ENCODE measurements at regions not wholly inside any gene's neighbourhood (a gene's known extent, or its start where the extent isn't known, plus 50 kb on each side); places are given as distances from the start of the nearest gene placed in this dataset.
"Not testable (repeated sequence)": the region's sequence is repeated elsewhere in the genome, so short reads cannot be mapped to it uniquely, and the experiment has no call there.

DNA sequence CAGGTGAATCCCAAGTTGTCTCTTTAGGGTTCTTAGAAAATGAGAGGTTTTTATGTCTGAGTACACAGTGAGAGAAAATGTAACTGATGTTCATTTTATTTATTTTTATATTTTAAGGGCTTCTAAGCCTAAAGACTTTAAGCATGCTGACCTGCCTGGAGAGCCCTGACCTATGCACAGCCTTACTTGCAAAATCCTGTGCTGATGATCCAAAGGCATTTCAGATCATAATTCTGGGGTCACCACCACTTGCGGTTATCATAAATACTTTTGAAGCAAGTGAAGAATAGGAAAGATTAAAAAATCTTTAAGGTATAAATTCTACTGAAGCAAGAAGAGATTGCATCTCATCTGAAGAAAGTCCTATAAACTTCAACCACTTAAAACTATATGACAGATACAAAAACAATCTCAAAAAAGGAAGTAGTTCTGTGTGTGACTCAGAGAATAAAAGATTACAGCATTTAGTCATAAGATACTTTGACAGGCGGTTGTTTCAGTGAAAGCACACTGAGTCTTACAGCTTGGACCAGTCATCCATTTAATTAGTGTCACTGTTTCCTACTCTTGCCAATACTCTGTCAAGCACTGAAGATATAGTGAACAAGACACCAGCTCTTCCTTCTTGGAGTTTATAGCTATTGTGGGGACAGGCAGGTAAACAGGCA, 245.2 kb upstream of the DIPK2B start:
- DNase-seq = no peak

DNA sequence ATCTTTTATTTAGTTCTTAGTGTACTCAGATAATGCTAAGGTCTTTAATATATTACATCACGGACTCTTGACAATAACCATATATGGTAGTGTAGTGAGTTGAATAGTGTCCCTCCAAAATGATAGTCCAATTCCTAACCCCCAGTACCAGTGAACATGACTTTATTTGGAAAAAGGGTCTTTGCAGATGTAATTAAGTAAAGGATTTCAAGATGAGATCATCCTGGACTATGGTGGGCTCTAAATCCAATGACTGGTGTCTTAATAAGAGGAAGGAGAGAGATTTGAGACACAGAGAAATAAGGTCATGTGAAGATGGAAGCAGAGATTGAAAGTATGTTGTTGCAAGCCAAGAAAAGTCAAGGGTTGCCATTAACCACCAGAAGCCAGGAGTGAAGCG, 236.5 kb upstream of the DIPK2B start:
- DNase-seq = no peak

DNA sequence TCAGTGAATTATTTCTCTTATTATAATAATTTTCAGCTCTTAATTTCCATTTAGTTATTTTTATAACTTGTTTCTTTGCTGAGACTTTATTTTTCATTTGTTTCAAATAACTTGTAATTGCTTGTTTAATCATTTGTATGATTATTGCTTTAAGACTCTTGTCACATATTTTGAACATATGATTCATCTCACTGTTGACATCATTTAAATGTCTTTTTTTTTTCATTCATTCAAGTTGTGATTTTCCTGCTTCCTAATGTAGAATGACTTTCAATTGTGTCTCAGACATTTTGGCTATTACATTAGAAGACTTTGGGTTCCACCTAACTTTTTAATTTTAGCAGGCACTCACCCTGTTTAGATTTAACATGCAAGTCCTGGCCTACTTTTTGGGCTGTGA, 234.8 kb upstream of the DIPK2B start:
- DNase-seq = no peak

DNA sequence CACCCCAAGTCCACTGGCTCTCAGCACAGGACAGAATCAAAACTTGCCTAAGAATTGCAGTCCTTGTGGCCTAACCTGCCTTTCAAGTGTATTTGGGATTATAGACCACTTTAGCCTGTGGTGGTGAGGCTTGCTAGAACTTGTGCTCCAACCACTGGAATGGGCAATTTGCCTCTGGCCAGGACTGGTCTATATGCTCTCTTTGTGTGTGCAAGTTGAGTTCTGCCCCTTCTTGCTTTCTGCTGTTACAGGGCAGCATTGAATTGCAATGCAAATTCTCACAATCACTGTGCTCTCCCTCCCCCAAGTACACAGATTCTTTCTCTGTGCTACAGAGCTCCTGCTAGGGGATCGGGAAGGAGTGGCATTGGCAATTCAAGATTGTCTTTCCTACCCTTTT, 233.6 kb upstream of the DIPK2B start:
- no peak for DNase-seq

DNA sequence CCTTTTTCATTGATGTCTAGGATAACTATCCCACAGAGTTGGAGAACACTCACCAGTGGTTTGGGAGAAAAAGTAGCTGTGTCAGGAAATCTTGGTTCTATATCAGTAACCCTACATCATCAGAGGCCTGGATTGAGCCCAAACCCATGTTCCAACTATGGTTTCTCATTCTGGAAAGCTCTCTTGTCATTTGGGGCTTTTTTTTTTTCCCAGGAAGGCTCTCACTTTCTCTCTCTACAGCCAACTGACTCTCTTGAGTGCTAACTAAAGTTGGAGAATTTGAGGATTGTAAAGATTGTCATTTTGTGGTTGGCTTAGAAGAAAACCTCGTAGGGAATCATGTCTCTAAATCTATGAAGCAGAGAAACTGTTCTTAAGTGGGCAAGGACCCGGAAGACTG, 228.2 kb upstream of the DIPK2B start:
- DNase-seq = no peak

DNA sequence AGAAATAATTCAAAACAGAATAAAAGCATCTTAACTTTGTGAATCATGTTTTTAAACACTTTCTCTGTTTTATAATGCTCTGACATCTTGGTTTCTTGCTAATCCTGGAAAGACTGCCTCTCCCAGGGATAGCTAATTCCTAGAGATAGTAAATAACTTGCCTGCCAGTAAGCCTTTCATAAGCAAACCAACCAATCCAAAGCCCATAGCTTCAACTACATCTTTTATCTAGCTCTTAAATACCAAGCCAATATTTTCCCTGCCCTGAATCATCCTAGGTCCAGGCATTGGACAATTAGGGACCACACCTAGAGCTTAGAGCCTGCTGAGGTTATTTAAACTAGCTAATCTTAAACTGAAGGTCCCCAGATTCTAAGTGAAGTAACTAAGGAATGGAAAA, 223.7 kb upstream of the DIPK2B start:
- no peak for DNase-seq

DNA sequence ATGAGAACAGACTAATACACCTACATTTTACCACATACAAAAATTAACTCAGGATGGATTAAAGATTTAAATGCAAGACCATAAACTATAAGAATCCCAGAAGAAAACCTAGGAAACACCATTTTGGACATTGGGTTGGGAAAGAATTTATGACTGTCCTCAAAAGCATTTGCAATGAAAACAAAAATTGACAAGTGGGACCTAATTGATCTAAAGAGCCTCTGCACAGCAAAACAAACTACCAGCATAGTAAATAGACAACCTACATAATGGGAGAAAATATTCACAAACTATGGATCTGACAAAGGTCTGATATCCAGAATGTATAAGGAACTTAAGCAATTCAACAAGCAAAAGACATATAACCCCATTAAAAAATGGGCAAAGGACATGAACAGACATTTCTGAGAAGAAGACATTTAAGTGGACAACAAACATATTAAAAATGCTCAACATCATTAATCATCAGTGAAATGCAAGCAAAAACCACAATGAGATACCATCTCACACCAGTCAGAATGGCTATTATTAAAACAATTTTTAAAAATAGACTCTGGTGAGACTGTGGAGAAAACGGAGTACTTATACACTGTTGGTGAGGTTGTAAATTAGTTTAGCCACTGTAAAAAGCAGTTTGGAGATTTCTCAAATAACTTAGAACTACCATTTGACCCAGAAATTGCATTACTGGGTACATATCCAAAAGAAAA, 221.7 kb upstream of the DIPK2B start:
- DNase-seq = no peak

DNA sequence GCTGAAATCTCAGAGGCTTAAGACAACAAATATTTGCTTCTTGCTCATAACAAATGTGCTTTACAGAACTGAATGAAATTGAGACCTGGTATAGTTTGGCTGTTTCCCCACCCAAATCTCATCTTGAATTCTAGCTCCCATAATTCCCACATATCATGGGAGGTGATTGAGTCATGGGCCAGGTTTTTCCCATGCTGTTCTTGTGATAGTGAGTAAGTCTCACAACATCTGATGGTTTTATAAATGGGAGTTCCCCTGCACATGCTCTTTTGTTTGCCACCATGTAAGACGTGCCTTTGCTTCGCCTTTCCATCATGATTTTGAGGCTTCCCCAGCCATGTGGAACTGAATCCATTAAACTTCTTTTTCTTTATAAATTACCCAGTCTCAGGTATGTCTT, 221.1 kb upstream of the DIPK2B start:
- no peak for DNase-seq

DNA sequence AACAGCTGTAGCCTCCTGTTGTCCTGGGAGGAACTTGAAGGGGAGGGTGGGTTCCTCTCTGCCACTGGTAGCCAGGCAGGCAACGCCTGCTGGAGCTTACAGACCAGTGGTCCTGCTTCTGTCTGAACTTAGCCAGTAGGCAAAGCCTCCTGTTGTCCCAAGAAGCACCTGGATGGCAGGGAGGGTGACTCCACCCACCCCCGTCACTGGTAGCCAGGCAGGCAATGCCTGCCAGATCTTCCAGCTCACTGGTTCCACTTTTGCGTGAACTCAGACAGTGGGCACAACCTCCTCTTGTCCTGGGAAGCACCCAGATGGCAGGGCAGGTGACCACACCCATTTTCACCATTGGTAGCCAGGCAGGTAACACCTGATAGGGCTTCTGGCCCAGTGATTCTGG, 203.5 kb upstream of the DIPK2B start:
- DNase-seq = no peak

DNA sequence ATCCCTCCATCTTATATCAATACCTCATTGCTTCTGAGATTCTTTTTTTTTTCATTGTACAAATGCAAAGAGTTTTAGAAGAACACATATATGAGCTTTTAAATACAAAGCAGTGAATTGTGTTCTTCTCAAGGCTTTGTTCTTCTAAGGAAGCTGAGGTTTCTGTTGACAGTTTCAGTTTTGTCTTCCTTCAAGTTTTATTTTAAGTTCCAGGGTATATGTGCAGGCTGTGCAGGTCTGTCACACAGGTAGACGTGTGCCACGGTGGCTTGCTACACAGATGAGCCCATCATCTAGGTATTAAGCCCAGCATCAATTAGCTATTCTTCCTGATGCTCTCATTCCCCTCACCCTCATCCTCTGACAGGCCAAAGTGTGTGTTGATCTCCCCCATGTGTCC, 201.2 kb upstream of the DIPK2B start:
- DNase-seq = no peak

DNA sequence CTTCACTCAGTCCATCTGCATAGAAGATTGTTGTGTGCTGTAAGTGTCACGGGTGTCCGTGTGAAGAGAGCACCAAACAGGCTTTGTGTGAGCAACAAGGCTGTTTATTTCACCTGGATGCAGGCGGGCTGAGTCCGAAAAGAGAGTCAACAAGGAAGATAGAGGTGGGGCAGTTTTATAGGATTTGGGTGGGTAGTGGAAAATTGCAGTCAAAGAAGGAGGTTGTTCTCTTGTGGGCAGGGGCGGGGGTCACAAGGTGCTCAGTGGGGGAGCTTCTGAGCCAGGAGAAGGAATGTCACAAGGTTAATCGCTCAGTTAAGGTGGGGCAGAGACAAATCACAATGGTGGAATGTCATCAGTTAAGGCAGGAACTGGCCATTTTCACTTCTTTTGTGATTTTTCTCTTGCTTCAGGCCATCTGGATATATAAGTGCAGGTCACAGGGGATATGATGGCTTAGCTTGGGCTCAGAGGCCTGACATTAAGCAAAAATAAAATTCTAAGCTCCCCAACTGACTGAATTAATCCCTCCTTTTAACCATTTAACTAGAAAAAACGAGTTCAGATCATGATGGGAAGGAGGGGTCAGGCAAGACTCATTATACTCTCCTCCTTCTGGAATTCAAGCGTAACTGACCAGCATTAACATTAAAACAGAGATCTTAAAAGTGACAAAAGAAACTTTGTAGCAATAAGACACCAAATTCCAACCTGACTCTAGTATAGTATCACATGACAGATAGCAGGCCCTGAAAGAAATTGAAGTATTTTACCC, 200.5 kb upstream of the DIPK2B start:
- not testable (repeated sequence) for DNase-seq

DNA sequence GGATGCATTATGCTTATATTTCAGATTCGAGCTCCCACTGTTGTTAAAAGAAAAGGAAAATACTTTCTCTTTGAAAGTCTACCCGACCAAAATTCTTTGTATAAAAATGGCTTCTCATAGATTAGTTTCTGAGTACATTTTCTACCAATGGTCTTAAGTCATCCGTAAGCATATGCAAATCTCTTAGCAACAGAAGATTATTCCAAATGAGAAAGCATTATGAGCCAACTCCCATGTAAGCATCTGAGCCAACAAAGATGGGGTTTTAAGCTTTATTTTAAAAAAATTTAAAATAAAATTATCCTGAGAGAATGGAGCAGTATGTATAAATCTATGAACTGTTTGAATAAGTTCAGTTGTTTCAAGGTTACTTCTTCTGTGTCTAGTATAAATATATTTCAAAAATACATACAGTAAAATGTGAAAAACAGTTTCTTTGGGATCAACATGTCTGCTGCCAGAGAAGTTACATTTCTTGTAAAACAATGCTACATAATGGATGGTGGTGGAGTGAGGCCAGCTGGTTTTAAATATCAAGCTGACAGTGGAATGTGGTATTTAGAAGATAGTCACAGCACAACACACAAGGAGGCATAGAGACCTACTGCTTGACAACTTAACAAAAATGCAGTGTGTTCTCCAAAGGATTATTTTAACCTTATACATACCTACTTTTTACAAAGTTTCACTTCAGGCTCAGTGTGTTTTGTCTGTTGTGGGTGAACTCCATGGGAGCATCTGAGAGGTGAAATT, 199.5 kb upstream of the DIPK2B start:
- DNase-seq = no peak

DNA sequence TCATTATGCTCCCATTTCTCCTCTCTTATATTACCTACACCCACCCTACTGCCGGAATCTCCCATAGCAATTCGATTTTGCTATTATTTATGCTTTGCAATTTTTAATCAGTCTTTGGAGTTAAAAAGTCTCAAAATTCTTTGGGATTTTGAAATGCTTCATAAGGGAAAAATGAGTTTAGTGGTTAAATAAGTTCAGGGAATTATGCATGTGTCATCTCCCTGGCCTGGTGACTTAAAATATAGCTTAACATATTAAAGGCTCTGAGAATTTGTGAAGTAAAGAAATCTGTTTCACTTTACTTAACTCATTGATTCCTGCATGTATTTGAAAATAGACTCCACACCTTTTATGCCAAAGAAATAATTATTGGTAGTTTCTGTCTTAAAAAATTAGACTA, 185.1 kb upstream of the DIPK2B start:
- DNase-seq = no peak

DNA sequence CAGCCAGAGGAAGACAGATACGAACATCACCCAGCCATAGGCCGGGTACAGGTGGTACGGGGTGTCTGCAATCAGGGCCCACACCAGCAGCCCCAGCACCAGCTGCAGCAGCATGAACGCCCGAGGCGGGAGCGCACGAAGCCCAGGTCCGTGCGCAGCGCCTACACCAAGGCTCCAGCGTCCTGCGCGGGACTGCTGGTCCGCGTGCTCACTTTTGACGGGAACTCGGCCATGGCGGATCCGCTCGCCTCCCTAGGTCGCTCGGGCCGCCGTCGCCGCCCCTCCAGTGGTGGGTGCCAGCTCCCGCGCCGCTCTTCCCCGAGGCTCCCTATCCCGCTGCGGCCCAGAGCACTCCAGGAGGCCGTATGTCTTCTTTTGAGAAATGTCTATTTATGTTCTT, 181.2 kb upstream of the DIPK2B start:
- no peak for DNase-seq

DNA sequence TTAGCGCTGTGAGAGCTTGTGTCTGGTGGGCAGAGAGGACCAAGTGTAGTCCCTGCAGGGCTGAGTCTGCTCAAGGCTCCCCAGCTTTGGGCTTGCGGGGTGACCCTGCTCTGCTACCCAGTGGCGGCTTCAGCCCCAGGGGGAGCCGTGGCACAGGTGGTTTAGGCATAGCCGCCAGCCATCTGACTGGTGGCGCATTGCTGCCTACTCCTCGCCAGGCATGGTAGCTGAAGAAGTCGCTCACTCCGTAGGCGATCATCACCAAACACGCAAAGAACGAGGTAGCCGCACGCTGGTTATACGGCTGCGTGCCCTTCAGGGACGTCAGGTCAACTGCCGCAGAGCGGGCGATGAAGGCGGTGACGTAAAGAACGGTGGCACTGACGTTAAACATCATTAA, 180.7 kb upstream of the DIPK2B start:
- no peak for DNase-seq

DNA sequence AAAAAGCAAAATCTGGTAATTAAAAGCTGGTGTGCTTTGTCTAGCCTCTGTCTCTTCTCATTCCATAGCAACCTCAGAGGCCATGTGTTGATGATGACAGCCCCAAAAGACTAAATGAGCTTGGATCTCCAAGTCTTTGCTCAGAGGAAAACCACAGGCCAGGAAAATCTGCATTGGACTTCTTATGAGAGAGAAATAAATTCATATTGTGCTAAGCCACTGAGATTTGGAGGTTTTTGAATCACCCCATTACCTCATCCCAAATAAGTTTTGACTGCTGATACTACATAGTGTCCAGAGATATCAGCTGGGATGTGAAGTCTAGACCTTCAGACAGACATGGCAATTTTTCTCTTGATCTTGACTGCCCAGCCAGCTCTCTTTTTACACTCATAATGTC, 178.6 kb upstream of the DIPK2B start:
- DNase-seq = no peak

DNA sequence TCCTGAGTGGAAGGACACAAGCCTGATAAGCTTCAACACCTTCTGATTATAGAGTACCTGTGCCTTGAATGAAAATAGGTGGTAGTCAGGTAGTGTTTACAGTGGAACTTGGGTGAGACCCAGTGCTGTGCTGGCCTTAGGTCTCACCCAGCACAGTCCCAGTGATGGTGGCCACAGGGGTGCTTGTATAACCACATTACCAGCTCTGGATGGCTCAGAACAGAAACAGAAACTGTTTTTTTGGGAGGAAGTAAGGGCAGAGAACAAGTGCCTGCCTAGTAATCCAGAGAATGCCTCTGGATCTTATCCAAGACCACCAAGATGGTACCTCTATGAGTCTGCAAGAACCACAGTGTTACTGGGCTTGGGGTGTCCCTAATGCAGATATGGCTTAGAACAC, 171.5 kb upstream of the DIPK2B start:
- no peak for DNase-seq

DNA sequence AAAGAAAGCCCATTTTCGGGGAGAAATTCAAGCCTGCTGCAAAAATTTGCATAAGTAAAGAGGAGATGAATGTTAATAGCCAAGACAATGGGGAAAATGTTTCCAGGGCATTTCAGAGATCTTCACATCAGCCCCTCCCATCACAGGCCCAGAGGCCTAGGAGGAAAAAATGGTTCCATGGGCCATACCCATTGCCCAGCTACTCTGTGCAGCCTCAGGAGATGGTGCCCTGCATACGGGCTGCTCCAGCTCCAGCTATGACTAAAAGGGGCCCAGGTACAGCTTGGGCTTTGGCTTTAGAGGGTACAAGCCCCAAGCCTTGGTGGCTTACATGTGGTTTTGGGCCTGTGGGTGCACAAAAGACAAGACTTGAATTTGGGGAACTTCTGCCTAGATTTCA, 168.0 kb upstream of the DIPK2B start:
- DNase-seq = no peak

DNA sequence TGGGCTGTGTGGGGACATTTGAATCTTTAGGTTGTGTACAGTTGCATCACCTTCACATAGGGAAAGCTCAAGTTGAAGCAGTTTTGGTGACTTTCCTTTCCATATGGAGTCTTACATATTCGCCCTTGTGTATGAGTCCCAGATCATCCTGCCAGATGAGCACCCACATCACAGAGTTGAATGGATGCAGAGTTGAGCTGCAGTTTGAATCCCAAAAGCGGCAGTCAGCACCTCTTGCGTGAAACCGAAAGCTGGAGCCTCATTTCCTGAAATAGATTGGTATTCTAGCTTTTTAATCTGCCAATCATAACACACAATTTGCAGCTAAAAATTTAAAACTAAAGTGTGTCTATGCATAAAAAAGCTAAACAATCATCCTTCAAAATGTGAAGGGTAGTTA, 162.9 kb upstream of the DIPK2B start:
- DNase-seq = no peak

DNA sequence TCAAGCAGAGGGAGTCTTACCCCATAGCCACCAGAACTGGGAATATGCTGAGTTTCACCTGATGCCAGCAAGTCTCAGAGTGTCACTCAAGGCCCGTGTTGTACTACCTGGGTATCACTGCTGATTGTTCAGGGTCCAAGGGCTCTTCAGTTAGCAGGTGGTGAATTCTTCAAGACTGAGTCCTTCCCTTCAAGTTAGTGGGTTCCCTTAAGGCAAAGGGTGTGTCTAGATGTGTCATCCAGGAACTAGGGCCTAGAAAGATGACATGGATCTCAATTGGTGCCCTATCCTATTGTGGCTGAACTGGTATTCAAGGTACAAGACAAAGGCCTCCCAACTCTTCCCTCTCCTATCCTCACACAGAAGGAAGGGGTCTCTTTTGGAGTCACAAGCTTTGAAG, 159.9 kb upstream of the DIPK2B start:
- no peak for DNase-seq

DNA sequence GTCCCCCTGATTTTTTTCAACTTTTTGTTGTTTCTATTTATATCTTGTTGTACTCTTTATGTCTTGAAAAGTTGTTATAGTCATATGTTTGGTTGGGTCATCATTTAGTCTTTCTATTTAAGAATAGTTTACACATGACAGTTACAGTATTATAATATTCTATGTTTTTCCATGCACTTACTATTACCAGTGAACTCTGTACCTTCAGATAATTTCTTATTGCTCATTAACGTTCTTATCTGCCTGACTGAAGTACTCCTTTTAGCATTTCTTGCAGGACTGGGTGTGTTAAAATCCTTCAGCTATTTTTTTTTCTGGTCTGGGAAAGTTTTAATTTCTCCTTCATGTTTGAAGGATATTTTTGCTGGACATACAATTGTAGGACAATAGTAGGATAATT, 157.7 kb upstream of the DIPK2B start:
- DNase-seq = no peak

DNA sequence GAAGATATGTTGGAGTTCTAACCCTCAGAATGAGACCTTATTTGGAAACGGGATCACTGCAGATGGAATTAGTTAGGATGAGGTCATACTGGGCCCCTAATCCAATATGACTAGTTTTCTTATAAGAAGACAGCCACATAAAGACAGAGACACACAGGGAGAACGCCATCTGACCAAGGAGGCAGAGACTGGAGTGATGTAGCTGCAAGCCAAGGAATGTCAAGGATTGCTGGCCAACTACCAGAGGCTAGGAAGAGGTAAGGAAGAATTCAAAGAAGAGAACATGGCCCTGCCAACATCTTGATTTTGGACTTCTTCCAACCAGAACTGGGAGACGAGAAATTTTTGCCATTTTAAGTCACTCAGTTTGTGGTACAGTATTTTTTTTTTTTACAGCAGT, 152.8 kb upstream of the DIPK2B start:
- DNase-seq = no peak

DNA sequence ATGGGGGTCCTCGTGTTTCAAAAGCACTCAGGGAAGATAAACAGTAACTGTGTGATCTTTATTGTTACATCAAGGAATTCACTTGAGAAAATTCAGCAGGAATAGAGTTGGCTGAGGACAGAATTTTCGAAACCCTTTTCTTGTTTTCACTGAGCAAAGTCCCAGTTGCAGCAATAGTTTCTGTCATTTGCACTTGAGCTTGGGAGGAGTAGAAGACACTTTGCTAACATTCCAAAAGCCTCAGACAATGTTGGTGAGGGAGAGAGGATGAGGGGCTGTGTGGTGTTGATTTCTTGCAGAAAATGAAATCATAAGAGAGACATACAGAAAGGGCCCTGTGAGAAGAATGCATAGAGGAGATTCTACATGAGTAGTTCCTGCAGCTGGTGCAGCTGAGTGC, 151.9 kb upstream of the DIPK2B start:
- no peak for DNase-seq

DNA sequence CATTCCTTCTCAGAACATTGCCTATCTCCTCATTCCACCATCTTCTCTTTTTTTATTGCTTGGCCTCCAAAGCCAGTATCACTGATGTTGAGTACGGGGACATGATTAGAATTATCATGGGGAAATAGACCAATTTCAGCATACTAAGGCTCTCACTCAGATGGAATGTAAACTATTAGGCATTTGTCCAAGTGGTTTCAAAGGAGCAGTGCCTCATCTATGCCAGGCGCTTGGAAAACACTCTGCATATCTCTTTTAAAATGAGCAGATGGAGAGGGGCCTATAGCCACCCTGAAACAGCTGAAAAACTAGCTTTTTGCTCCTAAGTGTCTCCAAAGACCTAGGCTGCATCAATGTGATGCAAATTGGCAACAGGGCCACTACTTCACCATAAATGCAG, 150.8 kb upstream of the DIPK2B start:
- DNase-seq = no peak

Measured in GOT3 (cell line).